Thymus (tissue), 11 donors: ENCODE measurements at regions not wholly inside any gene's neighbourhood (a gene's known extent, or its start where the extent isn't known, plus 50 kb on each side); places are given as distances from the start of the nearest gene placed in this dataset.
"Not testable (repeated sequence)": the region's sequence is repeated elsewhere in the genome, so short reads cannot be mapped to it uniquely, and the experiment has no call there.

Source experiments
- DNase-seq, 9 donors: peaks; one replicate each; pipeline ENCODE4 v3.0.0-alpha.2; 2013; ENCODE audit warnings: low spot score in 9 of 9, low read depth in 6 of 9, missing footprints in 1 of 9
- H3K27ac ChIP-seq, 2 donors: one replicate each; pipeline ENCODE4 v1.5.1; 2013; ENCODE audit warnings: control low read depth in 1 of 2, low read depth in 1 of 2, low read length in 1 of 2, mild to moderate bottlenecking in 1 of 2, moderate library complexity in 1 of 2
- H3K27me3 ChIP-seq, 2 donors: one replicate each; pipeline ENCODE4 v1.5.1; 2013; ENCODE audit warnings: low read length in 1 of 2; ENCODE audit not compliant: control insufficient read depth in 2 of 2, insufficient read depth in 1 of 2
- H3K36me3 ChIP-seq, 2 donors: one replicate each; pipeline ENCODE4 v1.5.1; 2013; ENCODE audit warnings: low read length in 1 of 2, mild to moderate bottlenecking in 1 of 2, moderate library complexity in 1 of 2; ENCODE audit not compliant: control insufficient read depth in 2 of 2, insufficient read depth in 2 of 2
- H3K4me1 ChIP-seq, 2 donors: one replicate each; pipeline ENCODE4 v1.5.1; 2013; ENCODE audit warnings: low read length in 2 of 2; ENCODE audit not compliant: control insufficient read depth in 2 of 2, insufficient read depth in 2 of 2
- H3K4me3 ChIP-seq, 2 donors: one replicate each; pipeline ENCODE4 v1.5.1; 2013; ENCODE audit warnings: low read length in 2 of 2, control low read depth in 1 of 2, mild to moderate bottlenecking in 1 of 2
- H3K9me3 ChIP-seq, 2 donors: one replicate each; pipeline ENCODE4 v1.5.1; 2013; ENCODE audit warnings: low read length in 1 of 2, mild to moderate bottlenecking in 1 of 2; ENCODE audit not compliant: control insufficient read depth in 2 of 2, insufficient read depth in 1 of 2
- WGBS: extraction: QIAGEN DNeasy Blood & Tissue Kit; methylation state at CpG from one replicate; pipeline ENCODE4 v1.1.7; 2013; 5-methylcytosine and 5-hydroxymethylcytosine counted together
- donor health status: healthy.

- not testable (repeated sequence) for DNase-seq, H3K27ac ChIP-seq, H3K36me3 ChIP-seq, H3K4me1 ChIP-seq, H3K9me3 ChIP-seq, H3K4me3 ChIP-seq
- whole genome bisulfite sequencing = 87% methylated on average over 18 of the region's 18 CpGs
- H3K27me3 ChIP-seq = peaks cover 2 to 13% of the 10 kb centered on the region in 2 donors
These were observed 87.8 kb upstream of the HMX1 start for GRCh38 chr4:8959471-8959870.

DNA sequence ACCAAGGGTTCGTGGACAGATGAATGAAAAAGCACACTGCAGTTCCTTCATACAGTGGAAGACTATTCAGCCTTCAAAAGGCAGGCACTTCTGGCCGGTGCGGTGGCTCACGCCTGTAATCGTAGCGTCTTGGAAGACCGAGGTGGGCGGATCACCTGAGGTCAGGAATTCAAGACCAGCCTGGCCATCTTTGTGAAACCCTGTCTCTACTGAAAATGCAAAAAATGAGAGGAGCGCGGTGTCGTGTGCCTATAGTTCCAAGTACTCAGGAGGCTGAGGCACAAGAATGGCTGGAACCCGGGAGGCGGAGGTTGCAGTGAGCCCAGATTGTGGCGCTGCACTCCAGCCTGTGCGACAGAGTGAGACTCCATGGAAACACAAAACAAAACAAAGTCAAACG, 82.4 kb upstream of the HMX1 start:
- H3K4me3 ChIP-seq, DNase-seq, H3K27me3 ChIP-seq, H3K9me3 ChIP-seq, H3K27ac ChIP-seq, H3K4me1 ChIP-seq, H3K36me3 ChIP-seq: not testable (repeated sequence)
- WGBS = 95% methylated on average over 16 of the region's 16 CpGs

GRCh38 chr4:8952791-8953190, 81.2 kb upstream of the HMX1 start:
- not testable (repeated sequence) for H3K9me3 ChIP-seq, H3K27me3 ChIP-seq, H3K4me3 ChIP-seq, H3K27ac ChIP-seq, H3K36me3 ChIP-seq, DNase-seq, H3K4me1 ChIP-seq
- WGBS = 91% methylated on average over 12 of the region's 12 CpGs

- DNase-seq, H3K27ac ChIP-seq: not testable (repeated sequence)
- 90% methylated on average over 13 of the region's 13 CpGs for WGBS
These were observed 80.5 kb upstream of the HMX1 start for GRCh38 chr4:8952109-8952508.

GRCh38 chr4:8945506-8945905, 73.9 kb upstream of the HMX1 start:
- H3K4me3 ChIP-seq, H3K9me3 ChIP-seq, H3K4me1 ChIP-seq, H3K27ac ChIP-seq, DNase-seq, H3K27me3 ChIP-seq, H3K36me3 ChIP-seq: not testable (repeated sequence)
- 70% methylated on average over 6 of the region's 6 CpGs for WGBS

More at GRCh38 chr4:8952109-8952508, 80.5 kb upstream of the HMX1 start:
- not testable (repeated sequence) for H3K4me3 ChIP-seq, H3K9me3 ChIP-seq, H3K36me3 ChIP-seq, H3K4me1 ChIP-seq, H3K27me3 ChIP-seq

GRCh38 chr4:8943367-8943766, 71.7 kb upstream of the HMX1 start:
- not testable (repeated sequence) for DNase-seq, H3K4me3 ChIP-seq, H3K36me3 ChIP-seq, H3K4me1 ChIP-seq, H3K9me3 ChIP-seq, H3K27ac ChIP-seq, H3K27me3 ChIP-seq
- 89% methylated on average over 11 of the region's 11 CpGs for WGBS

DNA sequence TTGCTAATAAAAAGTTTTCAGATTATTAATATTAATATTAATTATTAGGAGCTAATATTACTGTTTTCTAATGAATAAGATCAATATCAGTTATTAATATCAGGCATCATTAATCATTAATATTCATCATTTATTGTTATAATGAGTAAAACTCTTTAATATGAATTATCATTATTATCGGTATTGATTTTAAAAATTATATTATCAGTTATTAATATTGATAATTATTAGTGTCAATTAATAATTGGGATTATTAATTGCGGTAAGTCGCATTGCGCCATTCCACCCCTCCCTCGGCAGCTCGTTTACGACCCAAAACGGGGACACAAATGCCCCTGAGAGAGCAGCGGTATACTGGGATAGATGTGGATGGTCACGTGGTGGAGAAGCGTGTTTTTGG, 70.4 kb upstream of the HMX1 start:
- not testable (repeated sequence) for H3K9me3 ChIP-seq
- 92% methylated on average over 11 of the region's 11 CpGs for WGBS

DNA sequence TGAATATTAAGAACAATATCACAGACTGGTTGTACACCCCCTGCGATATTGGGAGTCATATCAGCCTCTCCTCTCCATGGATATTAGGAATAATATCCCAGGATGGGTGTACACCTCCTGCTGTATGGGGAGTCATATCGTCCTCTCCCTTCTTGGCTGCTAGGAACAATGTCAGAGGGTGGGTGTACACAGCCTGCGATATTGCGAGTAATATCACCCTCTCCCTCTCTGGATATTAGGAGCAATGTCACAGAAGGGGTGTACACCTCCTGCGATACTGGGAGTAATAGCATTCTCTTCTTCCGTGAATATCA, 69.8 kb upstream of the HMX1 start:
- WGBS = 86% methylated on average over 6 of the region's 6 CpGs
- H3K27me3 ChIP-seq, H3K4me3 ChIP-seq: not testable (repeated sequence)

More for the DNA sequence above, 70.4 kb upstream of the HMX1 start:
- DNase-seq, H3K4me3 ChIP-seq, H3K4me1 ChIP-seq, H3K36me3 ChIP-seq, H3K27me3 ChIP-seq, H3K27ac ChIP-seq: not testable (repeated sequence)

DNA sequence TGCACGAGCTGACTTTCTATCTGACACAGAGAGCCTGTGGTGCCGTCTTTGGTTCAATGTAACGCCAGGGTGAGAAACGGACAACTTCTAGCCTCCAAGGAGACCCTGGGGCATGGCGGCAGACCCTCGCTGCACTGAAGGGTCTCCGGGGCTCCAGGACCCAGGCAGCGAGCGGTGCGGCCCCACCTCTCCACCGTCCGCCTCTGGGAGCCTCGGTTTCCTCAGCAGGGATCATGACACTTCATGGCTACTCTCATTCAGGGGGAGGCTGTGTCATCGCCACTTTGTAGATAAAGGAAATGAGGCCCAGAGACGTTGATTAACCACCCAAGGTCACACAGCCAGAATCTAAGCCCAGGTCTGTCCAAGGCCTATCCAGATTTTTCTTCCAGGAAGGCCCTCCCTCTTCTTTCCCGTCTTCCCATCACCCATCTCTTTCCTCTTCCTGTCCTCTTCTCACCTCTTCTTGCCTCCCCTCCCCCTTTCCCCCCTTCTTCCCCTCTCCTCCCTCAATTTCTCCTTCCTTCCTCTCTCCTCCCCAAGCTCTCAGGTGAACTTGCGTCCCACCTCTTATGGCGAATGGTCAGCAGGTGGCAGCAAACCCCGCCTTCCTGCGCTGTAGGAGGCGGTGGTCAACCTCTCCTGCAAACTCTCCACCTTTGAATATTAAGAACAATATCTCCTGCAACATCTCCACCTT, 69.3 kb upstream of the HMX1 start:
- H3K9me3 ChIP-seq = no peaks in the 10 kb centered on the region
- H3K27ac ChIP-seq = no peak overlapping the region
- H3K36me3 ChIP-seq = no peaks in the 10 kb centered on the region
- no peaks in the 10 kb centered on the region for H3K27me3 ChIP-seq
- no peak for DNase-seq
- no peak overlapping the region for H3K4me3 ChIP-seq
- no peaks in the 10 kb centered on the region for H3K4me1 ChIP-seq
- 69% methylated on average over 21 of the region's 21 CpGs for WGBS

More for the DNA sequence above, 69.8 kb upstream of the HMX1 start:
- H3K36me3 ChIP-seq, DNase-seq, H3K4me1 ChIP-seq, H3K9me3 ChIP-seq, H3K27ac ChIP-seq: not testable (repeated sequence)
